ENCODE measurements at regions not wholly inside any gene's neighbourhood (a gene's known extent, or its start where the extent isn't known, plus 50 kb on each side); places are given as distances from the start of the nearest gene placed in this dataset.

DNA sequence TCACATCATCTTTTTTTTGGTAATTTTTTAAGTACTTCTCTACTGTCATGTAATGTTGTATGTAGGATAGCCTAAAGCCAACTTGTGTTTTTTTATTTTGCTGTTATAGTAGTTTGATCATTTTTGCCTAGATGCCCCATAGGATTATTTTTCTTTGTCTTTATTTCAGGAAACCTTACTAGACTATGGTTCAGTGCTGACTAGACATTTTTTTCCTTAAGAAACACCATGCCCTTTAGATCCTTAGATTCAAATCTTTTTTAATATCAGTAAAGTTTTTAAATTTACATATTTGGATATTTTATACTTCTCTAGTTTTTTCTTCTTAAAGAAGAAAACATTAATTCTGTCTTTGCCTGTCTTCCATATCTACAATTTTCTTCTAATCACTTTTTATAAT lies 221.3 kb downstream of the IDS start:
- no peaks in the 10 kb centered on the region for H3K36me3 ChIP-seq
- TF ChIP-seq, protein P1, sequence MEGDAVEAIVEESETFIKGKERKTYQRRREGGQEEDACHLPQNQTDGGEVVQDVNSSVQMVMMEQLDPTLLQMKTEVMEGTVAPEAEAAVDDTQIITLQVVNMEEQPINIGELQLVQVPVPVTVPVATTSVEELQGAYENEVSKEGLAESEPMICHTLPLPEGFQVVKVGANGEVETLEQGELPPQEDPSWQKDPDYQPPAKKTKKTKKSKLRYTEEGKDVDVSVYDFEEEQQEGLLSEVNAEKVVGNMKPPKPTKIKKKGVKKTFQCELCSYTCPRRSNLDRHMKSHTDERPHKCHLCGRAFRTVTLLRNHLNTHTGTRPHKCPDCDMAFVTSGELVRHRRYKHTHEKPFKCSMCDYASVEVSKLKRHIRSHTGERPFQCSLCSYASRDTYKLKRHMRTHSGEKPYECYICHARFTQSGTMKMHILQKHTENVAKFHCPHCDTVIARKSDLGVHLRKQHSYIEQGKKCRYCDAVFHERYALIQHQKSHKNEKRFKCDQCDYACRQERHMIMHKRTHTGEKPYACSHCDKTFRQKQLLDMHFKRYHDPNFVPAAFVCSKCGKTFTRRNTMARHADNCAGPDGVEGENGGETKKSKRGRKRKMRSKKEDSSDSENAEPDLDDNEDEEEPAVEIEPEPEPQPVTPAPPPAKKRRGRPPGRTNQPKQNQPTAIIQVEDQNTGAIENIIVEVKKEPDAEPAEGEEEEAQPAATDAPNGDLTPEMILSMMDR (IDR thresholded peaks at IDR 0.05) = no peak
- TF ChIP-seq POLR2A (IDR thresholded peaks at IDR 0.05) = no peak
- H3K27ac ChIP-seq = no peak overlapping the region
- H3K9me3 ChIP-seq = no peaks in the 10 kb centered on the region
- no peaks in the 10 kb centered on the region for H3K27me3 ChIP-seq
- DNase-seq = no peak
- no peaks in the 10 kb centered on the region for H3K4me1 ChIP-seq
- intact Hi-C loops (cut with DNase I) = no loop called here
- H3K4me3 ChIP-seq = no peak overlapping the region

DNA sequence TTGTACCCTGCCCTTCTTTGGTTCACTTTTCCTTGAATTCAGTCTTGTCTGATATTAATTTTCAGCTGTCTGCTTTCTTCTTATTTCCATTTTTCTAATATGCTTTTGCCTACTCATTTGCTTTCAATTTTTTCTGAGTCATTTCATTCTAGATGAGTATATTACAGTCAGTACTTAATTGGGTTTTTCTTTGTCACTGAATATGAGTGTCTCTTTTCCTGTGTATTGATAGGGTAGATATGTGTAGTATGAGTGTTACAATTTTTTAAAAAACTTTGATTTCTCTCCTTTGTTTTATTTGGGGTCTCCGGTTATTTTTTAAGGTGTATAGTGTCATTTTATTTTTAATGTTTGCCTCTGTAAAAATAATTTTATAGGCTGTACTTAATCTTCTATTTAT lies 222.2 kb downstream of the IDS start:
- H3K36me3 ChIP-seq = no peaks in the 10 kb centered on the region
- intact Hi-C loops (cut with DNase I) = no loop called here
- no peaks in the 10 kb centered on the region for H3K9me3 ChIP-seq
- H3K27ac ChIP-seq = no peak overlapping the region
- no peak for DNase-seq
- WGBS, 2 donors = 56 to 86% methylated on average over 1 of the region's 1 CpG
- H3K4me1 ChIP-seq = no peaks in the 10 kb centered on the region
- no peaks in the 10 kb centered on the region for H3K27me3 ChIP-seq
- H3K4me3 ChIP-seq = no peak overlapping the region
- no peak for TF ChIP-seq POLR2A (IDR thresholded peaks at IDR 0.05)
- TF ChIP-seq, protein P1 (IDR thresholded peaks at IDR 0.05) = no peak

DNA sequence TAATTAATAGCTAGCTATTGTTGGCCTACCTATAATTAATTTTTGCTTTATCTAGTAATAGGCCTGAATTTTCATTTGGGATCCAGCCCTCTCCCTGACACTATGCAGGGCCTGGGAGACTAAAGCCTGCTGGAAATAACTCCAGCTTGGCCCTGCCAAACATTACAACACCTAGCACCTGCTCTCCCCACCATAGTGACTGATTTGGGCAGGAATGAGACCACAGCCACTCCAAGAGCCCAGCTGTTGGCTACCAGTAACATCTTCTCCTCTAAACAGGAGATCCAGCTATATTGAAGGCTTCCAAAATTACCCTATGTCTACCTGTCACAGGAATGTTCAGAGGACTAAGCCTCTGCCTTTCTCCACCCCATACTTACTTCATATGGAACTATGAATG lies 225.1 kb downstream of the IDS start:
- H3K27ac ChIP-seq = no peak overlapping the region
- intact Hi-C loops (cut with DNase I) = no loop called here
- no peaks in the 10 kb centered on the region for H3K36me3 ChIP-seq
- H3K4me3 ChIP-seq = no peak overlapping the region
- TF ChIP-seq, protein P1 (IDR thresholded peaks at IDR 0.05) = no peak
- no peak for TF ChIP-seq POLR2A (IDR thresholded peaks at IDR 0.05)
- H3K4me1 ChIP-seq = no peaks in the 10 kb centered on the region
- DNase-seq = no peak
- H3K27me3 ChIP-seq = no peaks in the 10 kb centered on the region
- no peaks in the 10 kb centered on the region for H3K9me3 ChIP-seq

DNA sequence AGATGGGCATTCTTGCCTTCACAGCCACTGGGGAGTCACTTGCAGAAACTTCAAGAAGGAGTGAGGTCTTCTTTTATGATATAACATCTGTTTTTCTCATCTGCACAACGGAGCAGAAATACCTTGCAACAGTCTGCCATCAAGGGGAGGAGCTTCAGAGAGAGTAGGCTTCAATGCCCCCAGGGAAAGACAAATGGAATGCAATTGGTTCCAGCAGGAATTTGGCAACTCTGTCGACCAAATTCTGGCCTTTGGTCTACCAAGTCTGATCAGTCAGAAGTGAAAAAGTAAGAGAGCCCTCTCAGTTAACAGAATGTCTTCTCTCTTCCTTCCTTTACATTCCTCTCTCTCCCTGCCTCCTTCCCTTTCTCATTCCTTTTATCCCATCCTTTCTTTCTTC lies 229.3 kb downstream of the IDS start:
- intact Hi-C loops (cut with DNase I) = no loop called here
- Histone ChIP-seq H3K4me3 (no peak overlapping the region), H3K36me3 (no peaks in the 10 kb centered on the region)

GRCh38 chrX:149274516-149275105 lies 230.5 kb downstream of the IDS start:
- Histone ChIP-seq H3K9me3 (no peaks in the 10 kb centered on the region), H3K36me3 (no peaks in the 10 kb centered on the region), H3K27ac (no peak overlapping the region), H3K27me3 (no peaks in the 10 kb centered on the region), H3K4me1 (no peaks in the 10 kb centered on the region), H3K4me3 (no peak overlapping the region)
- TF ChIP-seq, protein P1 (IDR thresholded peaks at IDR 0.05) = no peak
- TF ChIP-seq POLR2A (IDR thresholded peaks at IDR 0.05) = no peak
- WGBS, 2 donors = 41 to 43% methylated on average over 4 of the region's 4 CpGs
- intact Hi-C loops (cut with DNase I) = no loop called here
- no peak for DNase-seq

More for the DNA sequence above, 229.3 kb downstream of the IDS start:
- H3K27ac ChIP-seq = no peak overlapping the region
- WGBS, 2 donors = 20 to 21% methylated on average over 2 of the region's 2 CpGs
- TF ChIP-seq, protein P1 (IDR thresholded peaks at IDR 0.05) = no peak
- TF ChIP-seq POLR2A (IDR thresholded peaks at IDR 0.05) = no peak
- no peaks in the 10 kb centered on the region for H3K4me1 ChIP-seq
- H3K27me3 ChIP-seq = no peaks in the 10 kb centered on the region
- DNase-seq = no peak
- no peaks in the 10 kb centered on the region for H3K9me3 ChIP-seq

Data from esophagus squamous epithelium (tissue), 5 donors.